GM21576 (cell line): ENCODE measurements at regions not wholly inside any gene's neighbourhood (a gene's known extent, or its start where the extent isn't known, plus 50 kb on each side); places are given as distances from the start of the nearest gene placed in this dataset.

ENCODE experiments used
- ATAC-seq: cut with Tn5 transposase; IDR thresholded peaks from one replicate; pipeline ENCODE4 v1.9.1; 2021; ENCODE audit warnings: mild to moderate bottlenecking, moderate library complexity; ENCODE audit not compliant: unreplicated experiment

DNA sequence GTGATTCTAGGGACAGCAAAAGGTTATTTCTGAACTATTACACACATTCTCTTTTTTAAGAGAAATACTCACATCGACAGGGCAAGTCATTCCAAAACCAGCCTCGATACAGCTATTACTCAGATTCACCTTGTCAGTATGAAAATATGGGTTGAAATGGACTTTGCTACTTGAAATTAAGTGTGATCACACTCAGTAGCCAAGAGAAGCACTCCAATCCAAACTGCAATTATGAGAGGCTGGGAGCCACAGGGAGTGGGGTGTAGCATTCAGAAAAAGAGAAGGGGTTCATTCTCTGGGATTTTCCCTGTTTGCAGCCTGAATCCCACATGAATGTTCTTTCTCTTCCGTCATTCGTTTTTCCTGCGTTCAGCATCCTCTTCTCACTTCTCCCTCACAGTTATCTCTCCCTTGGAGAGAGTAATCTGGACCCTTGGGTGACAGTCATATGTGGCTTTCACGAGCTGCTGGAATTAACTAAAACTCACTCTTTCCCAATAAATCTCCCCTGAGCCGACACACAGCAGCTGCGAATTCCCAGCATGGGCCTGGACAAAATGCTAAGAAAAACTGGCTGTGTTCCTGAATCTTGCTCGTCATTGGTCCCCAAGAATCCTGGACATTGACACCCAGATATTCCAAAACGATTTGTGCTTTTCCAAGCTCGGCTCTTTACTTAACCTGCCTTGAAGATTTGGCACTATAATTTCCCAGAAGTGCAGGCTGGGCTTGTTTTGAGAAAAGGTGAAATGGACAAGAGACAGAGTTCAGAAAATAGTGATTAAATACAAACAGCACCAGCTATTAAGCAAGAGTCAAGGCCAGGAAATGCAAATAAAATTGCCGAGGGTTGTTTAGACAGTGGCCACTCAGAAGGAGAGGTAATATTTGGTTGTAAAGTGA is 199.5 kb upstream of the PLEKHG7 start:
- peak; percentile 38 for ATAC-seq

DNA sequence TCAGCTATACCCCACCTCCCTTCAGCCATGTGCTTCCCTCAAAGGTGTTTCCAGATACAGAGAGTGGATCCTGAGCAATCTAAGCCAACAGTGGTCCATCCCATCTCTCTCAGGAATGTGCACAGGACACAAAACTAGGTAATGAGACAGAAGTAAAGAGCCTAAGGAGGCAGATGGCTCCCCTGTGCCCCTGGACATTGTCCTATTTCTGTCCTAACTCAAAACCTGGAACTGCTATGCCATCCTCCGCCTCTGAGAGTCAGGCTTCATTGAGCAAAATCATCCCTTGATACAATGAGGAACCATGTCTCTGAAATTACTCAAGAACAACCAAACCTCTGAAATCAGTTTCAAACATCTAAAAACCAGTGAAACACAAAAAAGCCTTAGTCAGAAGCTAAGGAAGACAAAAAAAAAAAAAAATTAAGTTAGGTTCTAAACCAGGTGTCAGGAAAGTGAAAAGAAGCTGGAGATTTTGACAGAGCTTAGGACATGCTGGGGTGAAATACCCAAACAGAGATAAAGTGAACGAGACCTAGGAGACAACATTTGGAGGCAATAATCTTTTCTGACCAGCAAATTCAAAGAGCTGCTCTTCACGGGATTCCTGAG is 200.3 kb upstream of the PLEKHG7 start:
- ATAC-seq = peak; percentile 50

DNA sequence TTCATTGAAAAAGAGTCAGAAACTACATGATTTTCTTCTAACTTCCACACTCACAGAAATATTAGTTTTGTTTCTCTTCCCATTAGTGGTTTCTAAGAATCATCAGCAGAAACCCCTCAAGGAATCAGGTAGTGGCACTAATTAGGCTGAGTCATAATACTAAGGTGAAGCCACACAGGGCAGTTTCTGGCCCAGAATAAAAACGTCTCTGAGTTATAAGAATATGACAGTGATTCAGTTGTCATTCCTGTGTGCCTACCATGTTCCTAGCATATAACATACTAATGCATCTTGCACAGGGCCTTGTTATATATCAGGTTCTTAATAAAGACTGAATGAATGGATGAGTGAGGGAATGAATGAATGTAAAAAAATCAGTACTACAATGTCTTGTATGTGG is 206.0 kb upstream of the PLEKHG7 start:
- ATAC-seq = peak; percentile 54

DNA sequence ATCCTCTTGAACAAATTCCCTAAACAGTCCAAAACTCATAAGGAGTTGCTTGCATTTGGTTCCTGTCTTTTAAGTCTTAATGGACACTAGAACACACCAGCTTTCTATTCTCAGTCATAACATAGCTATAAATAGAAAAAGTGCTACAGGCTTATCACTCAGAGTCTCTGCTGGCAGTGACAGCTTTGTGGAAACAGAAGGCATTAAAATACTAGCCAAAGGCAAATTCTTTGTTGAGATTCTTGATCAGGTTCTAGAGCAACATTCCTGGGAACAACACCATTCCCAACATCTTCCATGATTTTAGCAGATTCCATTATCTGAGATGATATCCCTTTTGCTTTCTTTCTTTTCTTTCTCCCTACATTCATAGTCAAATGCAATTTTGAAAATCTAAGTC is 207.7 kb upstream of the PLEKHG7 start:
- ATAC-seq = no peak

DNA sequence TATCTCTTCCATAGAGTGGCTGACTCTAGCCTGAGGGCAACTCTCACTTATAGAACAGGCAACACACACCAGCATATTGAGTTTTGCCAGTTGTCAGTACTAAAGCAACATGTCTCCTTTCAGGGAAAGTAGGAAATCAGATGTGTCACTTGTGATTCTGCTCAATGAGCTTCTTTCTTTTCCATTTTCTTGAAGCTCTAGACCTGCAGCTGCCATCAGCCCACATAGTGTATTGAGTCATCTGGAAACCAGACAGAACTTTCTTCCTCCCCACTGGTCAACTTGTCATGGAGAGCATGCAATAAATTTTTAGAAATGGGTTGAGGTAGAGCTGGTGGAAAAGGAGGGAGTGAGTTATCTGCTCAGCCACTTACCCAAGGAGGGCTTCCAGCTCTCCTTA is 209.0 kb upstream of the PLEKHG7 start:
- ATAC-seq = peak; percentile 50

DNA sequence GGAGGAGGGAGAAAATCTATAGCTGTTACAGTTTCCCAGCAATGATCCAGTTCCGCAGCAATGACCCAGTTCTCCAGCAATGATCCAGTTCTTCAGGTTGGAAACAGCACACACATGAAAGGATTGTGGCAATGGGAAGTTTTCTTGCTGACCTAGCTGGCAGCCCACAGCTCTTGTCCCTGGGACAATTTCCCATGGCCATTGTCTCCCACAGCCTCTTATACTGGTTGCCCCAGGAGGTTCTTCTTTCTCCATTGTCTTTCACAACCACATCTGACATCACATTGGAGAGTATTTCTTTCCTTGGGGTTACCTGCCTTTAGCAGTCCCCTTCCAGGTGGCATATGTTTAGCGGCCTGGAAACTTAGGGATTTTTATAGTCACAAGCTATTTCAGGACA is 209.8 kb upstream of the PLEKHG7 start:
- ATAC-seq = no peak

DNA sequence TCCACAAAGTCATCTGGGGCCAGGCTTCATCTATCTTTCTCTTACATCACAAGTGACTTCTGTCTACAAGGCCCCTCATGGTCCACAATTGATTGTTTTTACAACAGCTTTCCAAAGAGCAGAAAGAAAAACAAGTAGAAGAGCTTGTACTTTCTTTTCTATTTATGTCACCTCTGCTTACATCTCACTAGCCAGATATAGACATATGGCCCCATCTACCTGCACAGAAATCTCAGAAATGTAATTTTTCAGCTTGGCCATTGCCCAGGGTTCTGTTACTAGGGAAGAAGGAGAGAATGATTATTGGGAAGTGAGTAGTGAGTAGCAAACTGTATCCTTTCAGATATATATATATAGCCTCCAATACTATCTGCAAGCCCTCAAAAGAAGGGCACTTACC is 210.5 kb upstream of the PLEKHG7 start:
- ATAC-seq = no peak

DNA sequence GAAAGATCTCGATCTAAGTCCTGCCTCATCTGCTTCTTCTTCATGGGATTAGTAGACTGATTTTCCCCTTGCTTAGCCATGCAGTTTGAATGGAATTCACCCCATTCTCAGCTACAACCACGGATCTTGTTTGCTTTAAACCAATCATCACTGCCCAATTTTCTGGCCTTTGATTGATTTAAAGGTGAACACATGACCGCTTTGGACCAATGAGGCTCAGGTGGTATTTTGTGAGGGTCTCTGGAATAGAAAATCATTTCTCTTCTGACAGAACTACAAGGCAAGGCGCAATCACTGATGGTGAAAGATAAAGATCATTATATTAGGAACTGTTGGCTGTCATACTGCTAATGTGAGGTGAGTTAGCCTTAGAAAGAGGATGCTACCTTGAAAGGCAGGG is 213.0 kb upstream of the PLEKHG7 start:
- no peak for ATAC-seq

DNA sequence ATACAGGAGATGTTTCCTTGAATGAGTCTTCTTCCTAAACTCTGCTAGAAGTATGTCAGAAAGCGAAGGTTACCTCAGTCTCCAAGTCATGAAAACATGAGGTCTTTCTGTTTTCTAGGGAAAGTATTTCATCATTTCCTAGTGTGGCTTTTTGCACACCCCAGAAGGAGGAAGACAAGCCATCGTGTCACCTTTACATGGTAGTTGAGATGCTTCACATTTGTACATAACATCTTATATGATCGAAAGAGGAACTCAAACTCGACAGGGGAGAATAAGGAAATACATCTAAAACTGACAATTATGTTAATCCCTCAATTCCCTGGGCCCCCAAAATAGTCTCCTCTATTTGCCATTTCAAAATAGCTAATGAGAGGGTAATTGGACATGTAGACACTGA is 214.1 kb upstream of the PLEKHG7 start:
- no peak for ATAC-seq

DNA sequence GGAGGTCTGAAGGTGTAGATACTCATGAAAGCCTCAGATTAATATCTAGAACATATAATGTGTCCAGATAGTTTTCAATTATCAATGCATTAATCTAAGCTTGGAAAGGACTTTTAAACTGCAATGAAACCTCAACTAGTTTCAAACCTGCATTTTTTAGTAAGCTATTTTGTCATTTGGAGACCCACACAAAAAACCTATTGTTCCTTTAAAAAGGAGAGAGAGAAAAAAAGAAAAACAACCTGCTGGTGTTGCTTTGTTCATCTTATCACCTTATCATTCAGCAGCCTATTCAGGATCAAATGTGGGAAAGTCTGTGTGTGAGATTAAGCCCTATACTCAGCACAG is 215.7 kb upstream of the PLEKHG7 start:
- ATAC-seq = no peak

DNA sequence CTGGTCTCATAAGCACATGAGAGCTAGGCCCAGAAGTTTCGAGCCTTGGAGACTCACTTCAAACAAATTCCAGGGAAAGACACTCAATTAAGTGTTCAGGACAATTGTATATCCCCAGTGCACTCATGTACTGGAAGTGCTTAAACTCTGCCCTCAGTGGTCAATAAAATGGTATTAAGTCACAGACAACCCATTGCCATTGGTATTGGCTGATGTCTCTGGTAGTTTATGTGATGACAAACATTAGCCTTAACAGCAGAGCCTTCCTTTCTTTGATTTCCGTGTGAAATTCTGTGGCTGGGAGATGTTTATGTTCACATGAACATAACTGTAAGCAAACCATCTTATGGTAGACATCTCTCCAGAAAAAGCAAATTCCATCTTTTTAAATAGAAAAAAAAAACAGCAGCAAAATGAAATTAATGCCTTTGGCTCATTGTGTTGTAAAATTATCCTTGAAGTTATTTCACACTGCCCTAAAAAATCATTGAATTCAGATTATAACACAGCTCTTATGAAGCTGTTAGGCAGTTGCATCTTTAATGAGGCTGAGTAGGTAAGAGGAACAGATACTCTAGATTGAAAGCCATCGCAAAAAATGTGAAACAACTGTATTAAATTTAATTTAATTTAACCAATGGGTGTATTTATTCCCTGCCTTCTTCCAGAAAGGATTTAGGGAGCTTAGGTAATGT is 216.2 kb upstream of the PLEKHG7 start:
- ATAC-seq = no peak

DNA sequence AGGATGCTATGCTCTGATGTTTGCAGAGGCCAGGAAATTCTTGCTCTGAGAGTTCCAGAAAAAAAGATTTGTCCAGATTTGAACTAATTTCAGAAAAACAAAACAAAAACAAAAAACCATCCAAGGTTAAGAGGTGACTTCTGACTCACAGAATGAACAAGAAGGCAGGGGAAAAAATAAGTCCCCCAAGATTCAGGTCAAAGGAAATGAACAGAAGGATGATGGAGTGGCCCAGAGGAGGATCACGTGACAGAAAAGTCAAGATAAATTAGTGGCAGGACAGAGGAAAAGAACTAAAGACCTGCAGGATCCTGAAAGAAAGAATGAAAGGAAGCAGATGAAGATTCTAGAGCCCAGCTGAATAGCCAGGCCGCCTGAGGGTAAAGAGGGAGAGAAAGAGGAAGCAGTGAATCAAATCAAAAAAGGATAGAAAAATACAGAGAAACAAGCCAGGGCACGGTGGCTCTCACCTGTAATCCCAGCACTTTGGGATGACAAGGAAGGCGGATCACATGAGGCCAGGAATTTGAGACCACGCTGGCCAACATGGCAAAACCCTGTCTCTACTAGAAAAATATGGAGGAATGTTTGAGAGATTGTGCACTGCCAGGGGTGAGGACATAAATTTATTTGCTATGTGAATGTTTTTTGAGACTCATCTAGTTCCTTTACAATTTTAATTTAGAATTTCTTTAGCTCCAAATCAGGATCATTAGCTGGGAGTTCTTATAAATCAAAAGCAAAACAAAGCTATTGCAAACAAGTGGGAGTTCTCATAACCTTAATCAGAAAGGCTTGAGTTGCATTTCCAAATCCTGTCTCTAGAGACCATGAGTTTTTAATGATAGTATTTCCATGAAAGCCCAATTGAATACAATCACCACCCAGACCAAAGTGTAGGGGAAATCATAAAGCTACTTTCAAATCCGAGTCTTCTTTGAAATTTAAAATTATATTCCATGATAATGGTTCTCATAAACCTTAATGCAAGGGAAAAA is 217.1 kb upstream of the PLEKHG7 start:
- no peak for ATAC-seq

DNA sequence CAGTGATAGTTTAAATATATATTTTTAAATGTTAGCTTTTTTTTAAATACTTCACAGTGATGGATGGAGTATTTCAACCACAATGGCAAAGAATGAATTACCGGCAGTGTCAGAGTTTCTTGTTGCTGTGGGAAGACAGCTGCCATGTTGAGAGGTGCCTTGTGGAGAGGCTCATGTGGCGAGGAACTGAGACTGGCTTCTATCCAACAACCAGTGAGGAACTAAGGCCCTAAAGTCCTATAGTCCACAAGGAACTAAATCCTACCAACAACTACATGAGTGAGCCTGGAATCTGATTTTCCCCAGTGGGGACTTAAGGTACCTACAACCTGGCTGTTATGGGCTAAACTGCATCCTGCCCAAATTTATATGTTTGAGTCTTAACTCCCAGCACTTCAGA is 220.2 kb upstream of the PLEKHG7 start:
- ATAC-seq = no peak

DNA sequence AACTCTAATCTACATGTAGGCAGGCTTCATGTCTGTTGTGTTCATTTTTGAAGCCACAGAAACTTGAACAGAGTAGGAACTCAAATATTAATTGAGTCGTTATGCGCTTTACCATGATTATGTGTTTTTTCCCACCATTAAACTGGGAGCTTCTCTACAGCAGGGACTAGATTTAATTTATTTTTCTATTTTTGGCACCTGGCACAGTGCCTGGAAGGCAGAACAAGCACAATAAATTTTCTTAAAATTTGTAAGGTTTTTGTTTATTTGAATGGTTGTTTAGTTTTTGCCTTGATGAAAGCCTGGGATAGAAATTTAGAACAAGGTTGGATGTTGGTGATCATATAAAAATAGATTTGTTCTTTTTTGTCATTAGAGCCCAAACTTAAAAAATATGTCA is 221.7 kb upstream of the PLEKHG7 start:
- no peak for ATAC-seq

DNA sequence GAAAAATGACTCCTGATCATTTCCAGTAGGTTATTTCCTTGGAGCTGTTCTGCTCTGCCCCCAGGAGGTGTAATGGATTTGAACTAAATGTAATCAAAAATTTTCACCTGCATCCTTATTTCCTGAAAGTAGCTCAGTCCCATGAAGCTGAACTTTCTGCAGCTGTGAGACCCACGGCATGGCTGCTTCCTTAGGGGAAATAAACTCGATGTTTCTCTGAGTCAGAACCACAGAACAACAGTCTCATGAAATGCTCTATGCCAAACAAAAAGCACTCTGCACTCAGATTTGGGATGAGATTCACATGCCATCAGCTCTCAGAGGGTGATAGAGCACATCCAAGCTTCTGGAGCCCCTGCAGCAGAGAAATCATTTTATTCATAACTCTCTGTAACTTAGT is 224.1 kb upstream of the PLEKHG7 start:
- ATAC-seq = no peak

DNA sequence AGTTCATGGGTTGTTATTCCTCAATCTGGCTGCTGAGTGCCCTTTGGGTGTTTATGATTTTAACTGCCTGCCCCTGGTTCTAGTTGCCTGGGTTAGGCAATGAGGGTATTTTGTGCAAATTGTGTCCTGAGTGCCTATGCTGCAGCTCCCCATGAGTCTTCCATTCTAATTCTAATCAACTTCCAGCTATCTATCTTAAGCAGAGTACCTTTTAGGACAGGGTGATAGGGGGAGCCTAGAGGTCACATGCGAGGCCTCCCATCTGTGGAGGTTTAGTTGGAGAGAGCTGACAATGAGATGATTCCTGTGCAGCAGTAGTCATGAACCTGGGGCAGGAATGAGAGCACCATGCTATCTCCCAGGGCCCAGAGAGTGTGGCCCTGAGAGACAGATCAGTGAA is 225.9 kb upstream of the PLEKHG7 start:
- no peak for ATAC-seq

DNA sequence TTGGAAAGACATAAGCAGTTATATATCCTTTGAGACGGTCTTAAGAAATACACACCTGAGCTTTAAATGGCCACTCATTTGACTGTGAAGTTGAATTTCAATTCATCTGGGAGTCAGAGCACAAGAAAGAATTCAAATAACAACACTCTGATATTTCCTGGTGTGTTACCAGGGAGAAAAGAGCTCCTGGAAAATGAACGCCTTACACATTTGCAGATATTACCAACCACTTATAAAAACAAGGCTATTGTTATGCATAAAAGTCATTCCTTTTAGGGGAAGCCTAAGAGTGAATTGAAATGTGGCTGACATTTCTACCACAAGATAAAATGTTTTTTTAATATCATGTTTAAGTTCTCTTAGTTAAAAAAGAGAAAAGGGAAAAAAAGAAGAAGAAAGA is 229.2 kb upstream of the PLEKHG7 start:
- no peak for ATAC-seq

DNA sequence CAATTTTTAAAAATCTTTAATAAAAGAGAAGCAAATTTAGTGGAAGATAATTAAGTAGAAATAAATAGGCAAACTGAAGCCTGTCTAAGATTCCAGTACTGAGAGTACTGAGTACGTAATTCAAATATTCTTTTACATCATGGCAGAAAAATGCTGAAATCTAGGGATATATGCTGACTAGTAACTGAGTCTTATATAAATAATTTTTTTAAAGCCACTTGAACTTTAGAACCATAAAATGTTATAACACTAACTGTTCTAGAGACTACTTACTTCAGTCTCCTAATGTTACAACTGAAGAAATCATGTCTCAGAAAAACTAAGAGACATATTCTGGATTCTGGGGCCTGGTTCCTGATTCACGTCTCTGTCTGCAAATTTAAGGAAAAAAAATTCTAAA is 230.6 kb upstream of the PLEKHG7 start:
- no peak for ATAC-seq

DNA sequence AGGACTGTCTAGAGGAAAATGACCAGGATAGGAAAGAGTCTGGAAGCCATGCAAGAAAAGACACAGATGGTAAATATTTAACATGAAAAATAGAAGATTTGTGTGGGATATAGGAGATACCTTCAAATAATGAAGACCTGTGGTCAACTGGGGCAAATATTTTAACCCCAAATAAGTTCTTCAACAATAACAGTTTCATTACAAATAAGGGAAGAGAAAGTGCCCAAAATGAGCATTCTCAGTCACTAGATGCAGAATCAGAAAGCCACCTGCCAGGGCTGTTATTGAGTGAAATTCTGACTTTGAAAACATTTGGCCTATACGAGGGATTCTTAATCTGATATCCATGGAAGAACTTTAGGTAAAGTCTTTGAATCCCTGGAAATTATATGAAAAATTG is 231.2 kb upstream of the PLEKHG7 start:
- ATAC-seq = peak; percentile 48

DNA sequence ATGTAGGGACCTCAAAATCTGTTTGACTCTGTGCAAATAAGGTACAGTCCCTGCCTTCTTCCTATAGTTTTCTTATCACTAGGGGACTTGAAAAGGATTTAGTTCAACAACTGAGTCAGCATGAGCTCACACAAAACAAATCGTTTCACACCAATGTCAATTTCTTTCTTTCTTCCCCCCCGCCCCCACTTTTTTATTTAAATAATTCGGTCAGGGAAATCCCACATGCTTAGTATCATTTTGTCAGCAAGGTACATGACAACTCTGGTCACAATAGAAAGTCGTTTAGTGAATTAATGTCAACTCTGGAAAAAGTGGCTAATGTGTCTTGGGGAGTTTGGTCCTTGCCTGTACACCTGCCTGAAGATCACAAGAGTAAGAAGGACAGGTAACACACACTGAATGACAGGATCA is 232.2 kb upstream of the PLEKHG7 start:
- ATAC-seq = peak; percentile 31

DNA sequence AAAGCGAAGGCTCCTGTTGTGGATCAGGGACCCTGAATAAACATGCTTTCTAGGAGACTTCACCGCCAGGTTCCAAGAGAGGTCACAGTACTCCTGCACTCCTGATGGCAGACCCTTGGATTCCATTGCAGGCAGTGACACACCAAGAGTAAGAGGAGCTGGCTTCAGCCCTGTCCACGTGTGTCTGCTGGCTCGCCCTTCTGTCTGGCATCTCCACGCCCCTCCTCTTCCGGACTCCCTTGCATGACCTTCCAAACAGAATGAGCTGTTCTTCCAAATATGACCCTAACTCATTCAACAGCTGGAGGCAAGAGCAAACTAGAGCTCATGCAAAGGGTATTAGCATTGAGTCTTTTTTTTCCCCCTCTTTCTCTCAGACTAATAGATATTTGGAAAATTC is 233.0 kb upstream of the PLEKHG7 start:
- ATAC-seq = no peak
